DOHH2 (cell line): ENCODE measurements at regions not wholly inside any gene's neighbourhood (a gene's known extent, or its start where the extent isn't known, plus 50 kb on each side); places are given as distances from the start of the nearest gene placed in this dataset.

Source experiments
- H3F3A ChIP-seq: fragments of 200-600 bp; sonication (generic), shearing (Covaris generic); 2 replicates; pipeline ENCODE4 v1.6.0; 2016; ENCODE audit warnings: antibody characterized with exemption, mild to moderate bottlenecking; ENCODE audit not compliant: control insufficient read depth, insufficient read depth
- H3K27ac ChIP-seq: fragments of 200-600 bp; sonication (generic); 2 replicates; pipeline ENCODE4 v1.5.1; 2014; ENCODE audit warnings: low read depth, mild to moderate bottlenecking, low read length, moderate library complexity
- H3K27me3 ChIP-seq: fragments of 200-600 bp; sonication (generic); 2 replicates; pipeline ENCODE4 v1.6.1; 2014; ENCODE audit warnings: mild to moderate bottlenecking, low read length, mixed read lengths; ENCODE audit not compliant: control insufficient read depth
- H3K36me3 ChIP-seq: fragments of 200-600 bp; sonication (generic); 2 replicates; pipeline ENCODE4 v1.6.1; 2014; ENCODE audit warnings: mild to moderate bottlenecking, low read length, moderate library complexity, mixed read lengths; ENCODE audit not compliant: control insufficient read depth
- H3K4me1 ChIP-seq: fragments of 200-600 bp; sonication (generic); 2 replicates; pipeline ENCODE4 v1.6.1; 2014; ENCODE audit warnings: mild to moderate bottlenecking, low read length, mixed read lengths; ENCODE audit not compliant: control insufficient read depth
- H3K4me2 ChIP-seq: fragments of 200-600 bp; sonication (generic); 2 replicates; pipeline ENCODE4 v1.6.0; 2014; ENCODE audit warnings: mild to moderate bottlenecking, low read length, moderate library complexity
- H3K4me3 ChIP-seq: fragments of 200-600 bp; sonication (generic); 2 replicates; pipeline ENCODE4 v1.5.1; 2014; ENCODE audit warnings: mild to moderate bottlenecking, low read length, mixed read lengths
- H3K79me2 ChIP-seq: fragments of 200-600 bp; sonication (generic); 2 replicates; pipeline ENCODE4 v1.6.1; 2014; ENCODE audit warnings: mild to moderate bottlenecking, low read length, mixed read lengths; ENCODE audit not compliant: control insufficient read depth
- H3K9me2 ChIP-seq: fragments of 200-600 bp; sonication (generic); replicated peaks from 2 replicates; pipeline ENCODE4 v1.6.1; 2014; ENCODE audit warnings: mild to moderate bottlenecking, low read length, mixed read lengths; ENCODE audit not compliant: control insufficient read depth
- H3K9me3 ChIP-seq: fragments of 200-600 bp; sonication (generic); 2 replicates; pipeline ENCODE4 v1.6.1; 2014; ENCODE audit warnings: antibody characterized with exemption, low read length, mixed read lengths; ENCODE audit not compliant: control insufficient read depth, insufficient read depth
- H4K20me1 ChIP-seq: fragments of 200-600 bp; sonication (generic); 2 replicates; pipeline ENCODE4 v1.6.0; 2014; ENCODE audit warnings: low read depth, mild to moderate bottlenecking, antibody characterized with exemption, low read length, moderate library complexity; ENCODE audit not compliant: control insufficient read depth, insufficient read depth
- EZH2phosphoT487 ChIP-seq: fragments of 200-600 bp; sonication (generic); IDR thresholded peaks from 2 replicates; pipeline ENCODE4 v1.6.1; 2017; ENCODE audit warnings: borderline replicate concordance, mild to moderate bottlenecking, antibody characterized with exemption, low read length, moderate library complexity, mixed read lengths
- TF ChIP-seq, protein P1 (sequence below): fragments of 200-600 bp; sonication (generic); IDR thresholded peaks from one replicate; pipeline ENCODE4 v1.5.1; 2014; ENCODE audit warnings: antibody characterized with exemption, mild to moderate bottlenecking, low read depth, low read length; ENCODE audit not compliant: poor library complexity, severe bottlenecking

DNA sequence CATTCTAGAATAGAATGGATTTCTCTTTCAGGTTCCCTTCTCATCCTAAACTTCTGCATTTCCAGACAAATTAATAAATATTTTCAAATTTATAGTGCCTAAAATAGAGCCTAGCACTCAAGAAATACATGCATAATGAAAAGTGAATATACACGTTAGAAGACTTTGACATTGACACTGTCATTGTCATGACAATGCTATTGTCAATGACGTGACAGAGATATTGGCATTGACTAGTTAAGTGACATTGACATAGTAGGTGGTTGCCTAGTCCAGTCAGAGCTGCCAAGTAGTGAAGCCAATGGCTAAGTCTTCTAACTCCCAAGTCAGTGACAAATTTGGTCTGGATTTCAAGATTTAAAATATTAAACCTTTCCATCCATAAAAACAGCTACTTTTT lies 410.5 kb downstream of the LMO4 start:
- Histone ChIP-seq H3K27me3 (no peaks in the 10 kb centered on the region), H4K20me1 (no peaks in the 10 kb centered on the region), H3K4me1 (peaks cover 3% of the 10 kb centered on the region), H3K9me3 (no peaks in the 10 kb centered on the region), H3K27ac (no peak overlapping the region), H3K4me2 (no peak overlapping the region), H3K4me3 (no peak overlapping the region), H3F3A (no peaks in the 10 kb centered on the region), H3K36me3 (no peaks in the 10 kb centered on the region), H3K79me2 (no peaks in the 10 kb centered on the region), H3K9me2 (no peaks in the 10 kb centered on the region)
- no peak for TF ChIP-seq EZH2phosphoT487
- TF ChIP-seq, protein P1, sequence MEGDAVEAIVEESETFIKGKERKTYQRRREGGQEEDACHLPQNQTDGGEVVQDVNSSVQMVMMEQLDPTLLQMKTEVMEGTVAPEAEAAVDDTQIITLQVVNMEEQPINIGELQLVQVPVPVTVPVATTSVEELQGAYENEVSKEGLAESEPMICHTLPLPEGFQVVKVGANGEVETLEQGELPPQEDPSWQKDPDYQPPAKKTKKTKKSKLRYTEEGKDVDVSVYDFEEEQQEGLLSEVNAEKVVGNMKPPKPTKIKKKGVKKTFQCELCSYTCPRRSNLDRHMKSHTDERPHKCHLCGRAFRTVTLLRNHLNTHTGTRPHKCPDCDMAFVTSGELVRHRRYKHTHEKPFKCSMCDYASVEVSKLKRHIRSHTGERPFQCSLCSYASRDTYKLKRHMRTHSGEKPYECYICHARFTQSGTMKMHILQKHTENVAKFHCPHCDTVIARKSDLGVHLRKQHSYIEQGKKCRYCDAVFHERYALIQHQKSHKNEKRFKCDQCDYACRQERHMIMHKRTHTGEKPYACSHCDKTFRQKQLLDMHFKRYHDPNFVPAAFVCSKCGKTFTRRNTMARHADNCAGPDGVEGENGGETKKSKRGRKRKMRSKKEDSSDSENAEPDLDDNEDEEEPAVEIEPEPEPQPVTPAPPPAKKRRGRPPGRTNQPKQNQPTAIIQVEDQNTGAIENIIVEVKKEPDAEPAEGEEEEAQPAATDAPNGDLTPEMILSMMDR, result no peak

DNA sequence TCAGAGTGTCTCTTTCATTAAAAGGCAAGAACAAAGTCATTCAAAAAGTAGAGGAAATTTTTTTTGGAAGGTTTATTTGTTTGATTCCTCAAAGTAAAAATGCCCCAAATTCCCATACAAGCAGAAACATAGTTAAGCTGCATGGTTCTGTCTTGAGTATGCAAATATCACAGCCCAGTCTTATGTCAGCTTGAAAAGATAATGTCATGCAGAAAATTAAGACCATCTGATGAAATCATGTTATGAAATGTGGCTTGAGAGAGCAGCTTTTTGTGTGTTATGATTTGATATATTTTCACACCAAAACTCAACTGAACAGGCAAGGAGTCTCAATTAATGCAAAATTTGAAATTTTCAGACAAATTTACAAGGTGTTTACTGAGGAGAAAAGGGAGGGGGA lies 411.0 kb downstream of the LMO4 start:
- no peak overlapping the region for H3K4me2 ChIP-seq
- H3K4me3 ChIP-seq, result no peak overlapping the region
- no peaks in the 10 kb centered on the region for H3K9me3 ChIP-seq
- H4K20me1 ChIP-seq, result no peaks in the 10 kb centered on the region
- no peak for TF ChIP-seq EZH2phosphoT487
- TF ChIP-seq, protein P1, result no peak
- H3F3A ChIP-seq, result no peaks in the 10 kb centered on the region
- H3K4me1 ChIP-seq, result peaks cover 8% of the 10 kb centered on the region
- H3K27ac ChIP-seq, result no peak overlapping the region
- H3K9me2 ChIP-seq, result no peaks in the 10 kb centered on the region
- H3K79me2 ChIP-seq, result no peaks in the 10 kb centered on the region
- H3K36me3 ChIP-seq, result no peaks in the 10 kb centered on the region
- H3K27me3 ChIP-seq, result no peaks in the 10 kb centered on the region

DNA sequence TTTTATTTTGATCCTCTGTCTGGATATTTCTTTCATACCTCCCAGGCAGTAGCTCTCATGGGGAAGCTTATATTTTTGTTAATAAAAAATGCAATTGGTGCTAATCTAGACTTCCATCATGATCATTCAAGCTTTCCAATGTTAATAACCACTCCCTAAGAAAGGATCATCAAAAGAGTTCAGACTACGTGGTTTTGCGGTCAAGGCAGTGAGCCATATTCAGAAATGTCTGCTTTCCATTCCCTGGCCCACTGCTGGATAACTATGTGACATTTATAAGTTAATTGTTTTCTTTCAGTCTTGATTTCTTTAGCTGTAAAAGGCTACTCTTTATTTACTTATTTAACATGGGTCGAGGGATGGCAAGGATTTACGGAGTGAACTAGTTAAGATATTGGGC lies 414.6 kb downstream of the LMO4 start:
- TF ChIP-seq, protein P1, result no peak
- TF ChIP-seq EZH2phosphoT487, result no peak
- Histone ChIP-seq H3K4me3 (no peak overlapping the region), H3K9me3 (no peaks in the 10 kb centered on the region), H3K79me2 (no peaks in the 10 kb centered on the region), H3K27me3 (no peaks in the 10 kb centered on the region), H3K4me2 (no peak overlapping the region), H3K36me3 (no peaks in the 10 kb centered on the region), H3K4me1 (peaks cover 8% of the 10 kb centered on the region), H4K20me1 (no peaks in the 10 kb centered on the region), H3K9me2 (no peaks in the 10 kb centered on the region), H3K27ac (no peak overlapping the region), H3F3A (no peaks in the 10 kb centered on the region)

DNA sequence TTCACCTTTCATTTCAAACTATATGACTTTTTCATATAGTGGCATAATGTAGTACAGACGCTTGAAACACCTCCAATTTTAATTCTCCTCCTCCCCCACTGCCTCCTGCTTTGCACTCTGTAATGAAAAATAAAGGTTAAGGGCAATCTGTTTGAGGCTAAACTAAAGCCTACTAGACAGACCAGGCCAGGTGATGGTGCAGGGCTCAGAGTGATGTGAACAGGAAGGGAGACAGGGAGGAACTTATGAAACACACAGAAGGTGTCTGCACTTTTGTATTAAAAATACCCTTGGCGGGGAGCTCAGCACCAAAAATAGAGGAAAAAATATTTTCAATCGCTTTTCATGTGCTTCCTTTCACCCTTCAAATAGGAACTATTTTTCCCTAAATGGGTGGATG lies 415.4 kb downstream of the LMO4 start:
- Histone ChIP-seq H3K9me2 (no peaks in the 10 kb centered on the region), H3K4me1 (peaks cover 8% of the 10 kb centered on the region), H3K36me3 (no peaks in the 10 kb centered on the region), H3K27ac (no peak overlapping the region), H3F3A (no peaks in the 10 kb centered on the region), H4K20me1 (no peaks in the 10 kb centered on the region), H3K79me2 (no peaks in the 10 kb centered on the region), H3K9me3 (no peaks in the 10 kb centered on the region), H3K4me3 (no peak overlapping the region), H3K27me3 (no peaks in the 10 kb centered on the region), H3K4me2 (peak overlapping the region; percentile 22)
- TF ChIP-seq EZH2phosphoT487, result no peak
- TF ChIP-seq, protein P1, result no peak
